Ecto neural progenitor cell (in vitro differentiated cells): ENCODE measurements at regions not wholly inside any gene's neighbourhood (a gene's known extent, or its start where the extent isn't known, plus 50 kb on each side); places are given as distances from the start of the nearest gene placed in this dataset.
"Not testable (repeated sequence)": the region's sequence is repeated elsewhere in the genome, so short reads cannot be mapped to it uniquely, and the experiment has no call there.

Experiments
- DNase-seq: peaks from one replicate; pipeline ENCODE4 v3.0.0-alpha.2; 2018; ENCODE audit warnings: low spot score

GRCh38 chr2:173720306-173720705 is 244.9 kb downstream of the SP3 start:
- DNase-seq = no peak

GRCh38 chr2:173734797-173735196 is 230.4 kb downstream of the SP3 start:
- no peak for DNase-seq

- DNase-seq = not testable (repeated sequence)
These were observed 227.1 kb downstream of the SP3 start for GRCh38 chr2:173737954-173738575.

GRCh38 chr2:173739006-173739405 is 226.2 kb downstream of the SP3 start:
- DNase-seq = no peak

- no peak for DNase-seq
These were observed 224.5 kb downstream of the SP3 start for GRCh38 chr2:173740639-173741038.

- no peak for DNase-seq
These were observed 223.4 kb downstream of the SP3 start for GRCh38 chr2:173741759-173742158.

GRCh38 chr2:173747035-173747434 is 218.1 kb downstream of the SP3 start:
- DNase-seq = no peak

- no peak for DNase-seq
These were observed 215.9 kb downstream of the SP3 start for GRCh38 chr2:173749315-173749714.

GRCh38 chr2:173750353-173750801 is 214.8 kb downstream of the SP3 start:
- DNase-seq = peak; percentile 68

- no peak for DNase-seq
These were observed 214.3 kb downstream of the SP3 start for GRCh38 chr2:173750831-173751230.

- no peak for DNase-seq
These were observed 213.8 kb downstream of the SP3 start for GRCh38 chr2:173751245-173751975.

- no peak for DNase-seq
These were observed 213.0 kb downstream of the SP3 start for GRCh38 chr2:173752152-173752551.

GRCh38 chr2:173753441-173753840 is 211.7 kb downstream of the SP3 start:
- no peak for DNase-seq

GRCh38 chr2:173754165-173754564 is 211.0 kb downstream of the SP3 start:
- DNase-seq = no peak

- DNase-seq = no peak
These were observed 210.3 kb downstream of the SP3 start for GRCh38 chr2:173754837-173755236.

GRCh38 chr2:173755798-173756197 is 209.4 kb downstream of the SP3 start:
- DNase-seq = no peak

GRCh38 chr2:173759959-173760358 is 205.2 kb downstream of the SP3 start:
- DNase-seq = no peak

- no peak for DNase-seq
These were observed 204.6 kb downstream of the SP3 start for GRCh38 chr2:173760553-173760952.

GRCh38 chr2:173761603-173762119 is 203.5 kb downstream of the SP3 start:
- no peak for DNase-seq

GRCh38 chr2:173762221-173762620 is 203.0 kb downstream of the SP3 start:
- no peak for DNase-seq

GRCh38 chr2:173762864-173763263 is 202.3 kb downstream of the SP3 start:
- DNase-seq = no peak

- no peak for DNase-seq
These were observed 201.5 kb downstream of the SP3 start for GRCh38 chr2:173763641-173764040.

GRCh38 chr2:173764094-173764493 is 201.1 kb downstream of the SP3 start:
- DNase-seq = no peak
